ENCODE measurements at regions not wholly inside any gene's neighbourhood (a gene's known extent, or its start where the extent isn't known, plus 50 kb on each side); places are given as distances from the start of the nearest gene placed in this dataset.

DNA sequence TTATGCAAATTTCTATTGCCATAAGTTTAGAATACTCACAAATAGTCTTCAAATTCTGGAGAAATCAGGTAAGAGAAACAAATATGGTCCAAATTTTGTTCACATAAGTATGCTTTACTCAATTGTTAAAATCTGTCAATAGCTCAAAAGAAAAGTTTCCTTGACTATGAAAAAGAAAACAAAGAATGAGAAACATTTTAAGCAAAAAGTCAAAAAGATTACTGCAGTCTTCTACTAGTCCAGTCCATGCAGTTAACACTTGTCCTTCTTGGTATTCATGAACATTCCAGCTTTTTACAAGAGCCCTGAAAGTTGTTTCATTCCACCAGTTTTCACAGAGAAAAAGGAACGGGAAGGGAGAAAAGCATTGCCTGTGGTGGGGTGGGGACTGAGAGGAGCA is 54.7 kb upstream of the ZXDA start:
- TF ChIP-seq, protein P1, sequence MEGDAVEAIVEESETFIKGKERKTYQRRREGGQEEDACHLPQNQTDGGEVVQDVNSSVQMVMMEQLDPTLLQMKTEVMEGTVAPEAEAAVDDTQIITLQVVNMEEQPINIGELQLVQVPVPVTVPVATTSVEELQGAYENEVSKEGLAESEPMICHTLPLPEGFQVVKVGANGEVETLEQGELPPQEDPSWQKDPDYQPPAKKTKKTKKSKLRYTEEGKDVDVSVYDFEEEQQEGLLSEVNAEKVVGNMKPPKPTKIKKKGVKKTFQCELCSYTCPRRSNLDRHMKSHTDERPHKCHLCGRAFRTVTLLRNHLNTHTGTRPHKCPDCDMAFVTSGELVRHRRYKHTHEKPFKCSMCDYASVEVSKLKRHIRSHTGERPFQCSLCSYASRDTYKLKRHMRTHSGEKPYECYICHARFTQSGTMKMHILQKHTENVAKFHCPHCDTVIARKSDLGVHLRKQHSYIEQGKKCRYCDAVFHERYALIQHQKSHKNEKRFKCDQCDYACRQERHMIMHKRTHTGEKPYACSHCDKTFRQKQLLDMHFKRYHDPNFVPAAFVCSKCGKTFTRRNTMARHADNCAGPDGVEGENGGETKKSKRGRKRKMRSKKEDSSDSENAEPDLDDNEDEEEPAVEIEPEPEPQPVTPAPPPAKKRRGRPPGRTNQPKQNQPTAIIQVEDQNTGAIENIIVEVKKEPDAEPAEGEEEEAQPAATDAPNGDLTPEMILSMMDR (IDR thresholded peaks at IDR 0.05) = no peak
- Histone ChIP-seq H3K27me3 (no peaks in the 10 kb centered on the region), H3K9me3 (no peaks in the 10 kb centered on the region), H3K4me3 (no peak overlapping the region), H3K27ac (no peak overlapping the region), H3K4me1 (no peaks in the 10 kb centered on the region), H3K36me3 (no peaks in the 10 kb centered on the region), H3K9ac (ENCODE audit: low read depth in 2 of 2, low read length in 2 of 2) (no peak overlapping the region)
- intact Hi-C loops (cut with DNase I) = no loop called here
- no peak for DNase-seq

All from colonic mucosa (tissue), 4 donors.